SK-N-SH (cell line): ENCODE measurements at regions not wholly inside any gene's neighbourhood (a gene's known extent, or its start where the extent isn't known, plus 50 kb on each side); places are given as distances from the start of the nearest gene placed in this dataset.

Experiments used
- EP300 ChIP-seq, 2 experiments: IDR thresholded peaks; 2 replicates each; pipeline versions ENCODE4 v1.4.0 to v1.6.1; 2012; ENCODE audit warnings: borderline replicate concordance in 1 of 2, low read depth in 1 of 2, low read length in 1 of 2
- EZH2phosphoT487 ChIP-seq: fragments of 200-600 bp; sonication (generic); IDR thresholded peaks from 2 replicates; pipeline ENCODE4 v1.6.1; 2017; ENCODE audit warnings: low read depth, mixed run types, mild to moderate bottlenecking, antibody characterized with exemption, moderate library complexity, borderline replicate concordance
- POLR2AphosphoS5 ChIP-seq: IDR thresholded peaks from 2 replicates; pipeline ENCODE4 v1.6.1; 2012; ENCODE audit warnings: low read depth, low read length
- RAD21 ChIP-seq: IDR thresholded peaks from 2 replicates; pipeline ENCODE4 v1.6.1; 2012; ENCODE audit warnings: mild to moderate bottlenecking, low read length
- RCOR1 ChIP-seq: fragments of 150-350 bp; IDR thresholded peaks from 2 replicates; pipeline ENCODE4 v1.6.1; 2017; ENCODE audit warnings: antibody characterized with exemption, low read length
- REST ChIP-seq: IDR thresholded peaks from 2 replicates; pipeline ENCODE4 v1.6.1; 2012; ENCODE audit warnings: mild to moderate bottlenecking, low read depth, low read length, moderate library complexity
- RFX5 ChIP-seq: IDR thresholded peaks from 2 replicates; pipeline ENCODE4 v1.6.1; 2012; ENCODE audit warnings: mild to moderate bottlenecking, improper control_type of control experiment, low read length
- USF2 ChIP-seq: fragments of 150-350 bp; IDR thresholded peaks from 2 replicates; pipeline ENCODE4 v1.6.1; 2017; ENCODE audit warnings: antibody characterized with exemption, low read length, low read depth, borderline replicate concordance
- TF ChIP-seq, protein P1 (sequence below): IDR thresholded peaks from 2 replicates; pipeline ENCODE4 v1.4.0; 2012; ENCODE audit warnings: low read depth, borderline replicate concordance
- TF ChIP-seq, protein P2 (sequence below): fragments of 200-600 bp; sonication (generic); IDR thresholded peaks from 2 replicates; pipeline ENCODE4 v1.6.1; 2017; ENCODE audit warnings: antibody characterized with exemption, mild to moderate bottlenecking, moderate library complexity

GRCh38 chr11:122279194-122279593 lies 163.2 kb upstream of the BLID start:
- TF ChIP-seq RAD21 (no peak), RFX5 (no peak), POLR2AphosphoS5 (no peak), EP300 (IDR thresholded peaks at IDR 0.05; ENCODE audit: borderline replicate concordance in 1 of 2, low read depth in 1 of 2, low read length in 1 of 2) (no peak), EZH2phosphoT487 (no peak), REST (no peak), RCOR1 (no peak), USF2 (no peak)
- TF ChIP-seq, protein P1, sequence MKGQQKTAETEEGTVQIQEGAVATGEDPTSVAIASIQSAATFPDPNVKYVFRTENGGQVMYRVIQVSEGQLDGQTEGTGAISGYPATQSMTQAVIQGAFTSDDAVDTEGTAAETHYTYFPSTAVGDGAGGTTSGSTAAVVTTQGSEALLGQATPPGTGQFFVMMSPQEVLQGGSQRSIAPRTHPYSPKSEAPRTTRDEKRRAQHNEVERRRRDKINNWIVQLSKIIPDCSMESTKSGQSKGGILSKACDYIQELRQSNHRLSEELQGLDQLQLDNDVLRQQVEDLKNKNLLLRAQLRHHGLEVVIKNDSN: no peak
- TF ChIP-seq, protein P2, sequence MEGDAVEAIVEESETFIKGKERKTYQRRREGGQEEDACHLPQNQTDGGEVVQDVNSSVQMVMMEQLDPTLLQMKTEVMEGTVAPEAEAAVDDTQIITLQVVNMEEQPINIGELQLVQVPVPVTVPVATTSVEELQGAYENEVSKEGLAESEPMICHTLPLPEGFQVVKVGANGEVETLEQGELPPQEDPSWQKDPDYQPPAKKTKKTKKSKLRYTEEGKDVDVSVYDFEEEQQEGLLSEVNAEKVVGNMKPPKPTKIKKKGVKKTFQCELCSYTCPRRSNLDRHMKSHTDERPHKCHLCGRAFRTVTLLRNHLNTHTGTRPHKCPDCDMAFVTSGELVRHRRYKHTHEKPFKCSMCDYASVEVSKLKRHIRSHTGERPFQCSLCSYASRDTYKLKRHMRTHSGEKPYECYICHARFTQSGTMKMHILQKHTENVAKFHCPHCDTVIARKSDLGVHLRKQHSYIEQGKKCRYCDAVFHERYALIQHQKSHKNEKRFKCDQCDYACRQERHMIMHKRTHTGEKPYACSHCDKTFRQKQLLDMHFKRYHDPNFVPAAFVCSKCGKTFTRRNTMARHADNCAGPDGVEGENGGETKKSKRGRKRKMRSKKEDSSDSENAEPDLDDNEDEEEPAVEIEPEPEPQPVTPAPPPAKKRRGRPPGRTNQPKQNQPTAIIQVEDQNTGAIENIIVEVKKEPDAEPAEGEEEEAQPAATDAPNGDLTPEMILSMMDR: no peak
